ENCODE measurements at regions not wholly inside any gene's neighbourhood (a gene's known extent, or its start where the extent isn't known, plus 50 kb on each side); places are given as distances from the start of the nearest gene placed in this dataset.

DNA sequence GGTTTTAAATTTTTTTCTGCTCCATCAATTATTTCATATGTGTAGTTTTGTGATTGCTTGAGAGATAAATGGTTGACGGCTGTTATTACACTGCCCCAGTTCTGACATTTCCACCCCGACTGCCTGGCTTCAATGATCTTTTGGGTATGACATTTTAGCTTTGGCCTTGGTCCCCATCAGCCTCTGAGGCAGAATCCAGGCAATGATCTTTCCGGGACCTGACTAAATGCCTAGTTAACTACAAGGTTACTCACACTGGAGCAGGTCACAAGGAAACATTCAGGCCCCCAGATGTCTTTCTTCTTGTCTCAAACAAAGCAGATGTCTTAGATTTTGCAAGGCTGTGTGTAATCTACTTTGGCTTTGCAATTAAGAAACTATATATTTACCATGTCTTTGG, 61.1 kb upstream of the TMCO5A start:
- Histone ChIP-seq H2AK5ac (ENCODE audit: insufficient read length, low read length) (no peak overlapping the region), H3K79me2 (ENCODE audit: insufficient read depth, low read length) (no peaks in the 10 kb centered on the region), H3K23ac (ENCODE audit: insufficient read length, low read depth, low read length) (no peak overlapping the region), H3K4me2 (ENCODE audit: insufficient read depth, insufficient read length, low read length) (no peak overlapping the region), H3K18ac (ENCODE audit: insufficient read length, low read depth, low read length) (no peak overlapping the region), H3K79me1 (ENCODE audit: insufficient read depth, low read depth, low read length, poor library complexity, severe bottlenecking) (no peaks in the 10 kb centered on the region), H4K91ac (ENCODE audit: insufficient read length, low read depth, low read length) (no peak overlapping the region), H2BK12ac (ENCODE audit: insufficient read length, low read depth, low read length) (no peak overlapping the region), H4K8ac (replicated peaks; ENCODE audit: insufficient read length, low read depth, low read length) (no peak overlapping the region), H3K9me3 (ENCODE audit: control insufficient read depth, low read depth, low read length) (no peaks in the 10 kb centered on the region), H4K5ac (ENCODE audit: insufficient read length, low read depth, low read length) (no peak overlapping the region), H3K14ac (ENCODE audit: insufficient read depth, low read length) (no peak overlapping the region), H3K27ac (ENCODE audit: insufficient read length, low read depth, low read length) (no peak overlapping the region), H3K27me3 (ENCODE audit: insufficient read depth, low read length) (no peaks in the 10 kb centered on the region), H3K23me2 (ENCODE audit: insufficient read length, low read depth, low read length, poor library complexity, severe bottlenecking) (no peaks in the 10 kb centered on the region), H3K9ac (ENCODE audit: extremely low read depth, insufficient read length, low read length) (no peak overlapping the region), H3T11ph (ENCODE audit: low read length) (no peak overlapping the region), H4K20me1 (ENCODE audit: control insufficient read depth, insufficient read depth, insufficient read length) (no peaks in the 10 kb centered on the region), H2BK20ac (ENCODE audit: low read depth, low read length, poor library complexity, severe bottlenecking) (no peak overlapping the region), H3K56ac (ENCODE audit: insufficient read length, low read depth, low read length) (no peak overlapping the region), H2AFZ (ENCODE audit: low read length) (no peak overlapping the region), H2BK5ac (ENCODE audit: insufficient read length, low read length) (no peak overlapping the region), H2BK120ac (ENCODE audit: low read depth, low read length, poor library complexity, severe bottlenecking) (no peak overlapping the region), H2BK15ac (ENCODE audit: low read depth, low read length) (no peak overlapping the region), H3K4me1 (ENCODE audit: insufficient read depth, low read length) (no peaks in the 10 kb centered on the region), H3K4ac (ENCODE audit: low read depth, low read length) (no peak overlapping the region)
- DNase-seq = no peak
- TF ChIP-seq, protein P1, sequence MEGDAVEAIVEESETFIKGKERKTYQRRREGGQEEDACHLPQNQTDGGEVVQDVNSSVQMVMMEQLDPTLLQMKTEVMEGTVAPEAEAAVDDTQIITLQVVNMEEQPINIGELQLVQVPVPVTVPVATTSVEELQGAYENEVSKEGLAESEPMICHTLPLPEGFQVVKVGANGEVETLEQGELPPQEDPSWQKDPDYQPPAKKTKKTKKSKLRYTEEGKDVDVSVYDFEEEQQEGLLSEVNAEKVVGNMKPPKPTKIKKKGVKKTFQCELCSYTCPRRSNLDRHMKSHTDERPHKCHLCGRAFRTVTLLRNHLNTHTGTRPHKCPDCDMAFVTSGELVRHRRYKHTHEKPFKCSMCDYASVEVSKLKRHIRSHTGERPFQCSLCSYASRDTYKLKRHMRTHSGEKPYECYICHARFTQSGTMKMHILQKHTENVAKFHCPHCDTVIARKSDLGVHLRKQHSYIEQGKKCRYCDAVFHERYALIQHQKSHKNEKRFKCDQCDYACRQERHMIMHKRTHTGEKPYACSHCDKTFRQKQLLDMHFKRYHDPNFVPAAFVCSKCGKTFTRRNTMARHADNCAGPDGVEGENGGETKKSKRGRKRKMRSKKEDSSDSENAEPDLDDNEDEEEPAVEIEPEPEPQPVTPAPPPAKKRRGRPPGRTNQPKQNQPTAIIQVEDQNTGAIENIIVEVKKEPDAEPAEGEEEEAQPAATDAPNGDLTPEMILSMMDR (conservative IDR thresholded peaks at IDR 0.05) = no peak
- H3K27ac Mint-ChIP-seq = no peak overlapping the region
- no CpG with 5 or more reads among the region's 3 CpGs for WGBS (ENCODE audit: extremely low coverage, insufficient read length, low lambda C conversion rate)
- no peaks in the 10 kb centered on the region for H3K27me3 Mint-ChIP-seq (ENCODE audit: low read depth)
- no peaks in the 10 kb centered on the region for H3K9me3 Mint-ChIP-seq
- no peaks in the 10 kb centered on the region for H3K4me1 Mint-ChIP-seq
- no peak overlapping the region for H3K4me3 Mint-ChIP-seq
- no peaks in the 10 kb centered on the region for H3K36me3 Mint-ChIP-seq (ENCODE audit: insufficient read depth in 1 of 3, low read depth in 3 of 3)
